ENCODE measurements at regions not wholly inside any gene's neighbourhood (a gene's known extent, or its start where the extent isn't known, plus 50 kb on each side); places are given as distances from the start of the nearest gene placed in this dataset.
"Not testable (repeated sequence)": the region's sequence is repeated elsewhere in the genome, so short reads cannot be mapped to it uniquely, and the experiment has no call there.

GRCh38 chr21:20463362-20463761 is 534.8 kb upstream of the NCAM2 start:
- Mint-ChIP-seq H3K27ac (no peak overlapping the region), H3K27me3 (ENCODE audit: insufficient read depth) (no peaks in the 10 kb centered on the region), H3K4me1 (ENCODE audit: low read depth) (no peaks in the 10 kb centered on the region), H3K4me3 (no peak overlapping the region), H3K9me3 (peaks cover 39% of the 10 kb centered on the region), H3K36me3 (ENCODE audit: low read depth) (no peaks in the 10 kb centered on the region)
- TF ChIP-seq CTCF (IDR thresholded peaks at IDR 0.05) = no peak
- DNase-seq = no peak

GRCh38 chr21:20469361-20469760 is 528.8 kb upstream of the NCAM2 start:
- Mint-ChIP-seq H3K36me3 (ENCODE audit: low read depth) (no peaks in the 10 kb centered on the region), H3K27me3 (ENCODE audit: insufficient read depth) (no peaks in the 10 kb centered on the region), H3K9me3 (peaks cover 38% of the 10 kb centered on the region), H3K4me3 (no peak overlapping the region), H3K27ac (no peak overlapping the region), H3K4me1 (ENCODE audit: low read depth) (no peaks in the 10 kb centered on the region)
- TF ChIP-seq CTCF (IDR thresholded peaks at IDR 0.05) = no peak
- DNase-seq = no peak

- no peaks in the 10 kb centered on the region for H3K4me1 Mint-ChIP-seq (ENCODE audit: low read depth)
- no peaks in the 10 kb centered on the region; the same call in 1 of the 2 replicates for H3K36me3 Mint-ChIP-seq (ENCODE audit: low read depth)
- peaks cover 36% of the 10 kb centered on the region for H3K9me3 Mint-ChIP-seq
- no peaks in the 10 kb centered on the region for H3K27me3 Mint-ChIP-seq (ENCODE audit: insufficient read depth)
- DNase-seq = no peak
- no peak overlapping the region for H3K27ac Mint-ChIP-seq
- H3K4me3 Mint-ChIP-seq = no peak overlapping the region
- TF ChIP-seq CTCF (IDR thresholded peaks at IDR 0.05) = no peak
Observed at GRCh38 chr21:20486303-20486702, 511.9 kb upstream of the NCAM2 start.

- H3K4me1 Mint-ChIP-seq (ENCODE audit: low read depth); H3K4me3 Mint-ChIP-seq: not testable (repeated sequence)
Observed at GRCh38 chr21:20502915-20503314, 495.3 kb upstream of the NCAM2 start.

GRCh38 chr21:20507783-20508182 is 490.4 kb upstream of the NCAM2 start:
- no peak for TF ChIP-seq CTCF (IDR thresholded peaks at IDR 0.05)
- no peaks in the 10 kb centered on the region for H3K4me1 Mint-ChIP-seq (ENCODE audit: low read depth)
- DNase-seq = no peak
- no peak overlapping the region for H3K4me3 Mint-ChIP-seq
- peaks cover 85% of the 10 kb centered on the region for H3K9me3 Mint-ChIP-seq
- H3K27me3 Mint-ChIP-seq (ENCODE audit: insufficient read depth) = peaks cover 3% of the 10 kb centered on the region; the same call in 1 of the 2 replicates
- peaks cover 18% of the 10 kb centered on the region for H3K36me3 Mint-ChIP-seq (ENCODE audit: low read depth)
- no peak overlapping the region for H3K27ac Mint-ChIP-seq

More at GRCh38 chr21:20502915-20503314, 495.3 kb upstream of the NCAM2 start:
- H3K27ac Mint-ChIP-seq; H3K27me3 Mint-ChIP-seq (ENCODE audit: insufficient read depth); DNase-seq: not testable (repeated sequence)
- peaks cover 88% of the 10 kb centered on the region for H3K9me3 Mint-ChIP-seq
- H3K36me3 Mint-ChIP-seq (ENCODE audit: low read depth) = peaks cover 14% of the 10 kb centered on the region

- Mint-ChIP-seq H3K4me1 (ENCODE audit: low read depth) (no peaks in the 10 kb centered on the region), H3K27ac (no peak overlapping the region), H3K36me3 (ENCODE audit: low read depth) (peaks cover 8% of the 10 kb centered on the region; the same call in 1 of the 2 replicates), H3K4me3 (no peak overlapping the region), H3K27me3 (ENCODE audit: insufficient read depth) (peaks cover 3% of the 10 kb centered on the region; the same call in 1 of the 2 replicates), H3K9me3 (peaks cover 54% of the 10 kb centered on the region)
- no peak for TF ChIP-seq CTCF (IDR thresholded peaks at IDR 0.05)
- DNase-seq = no peak
Observed at GRCh38 chr21:20511216-20511880, 486.9 kb upstream of the NCAM2 start.

All from HFFc6 (cell line).